Hepatic stellate cell (primary cell): ENCODE measurements at regions not wholly inside any gene's neighbourhood (a gene's known extent, or its start where the extent isn't known, plus 50 kb on each side); places are given as distances from the start of the nearest gene placed in this dataset.

Experiments
- DNase-seq: peaks from one replicate; pipeline ENCODE4 v3.0.0; 2011; ENCODE audit warnings: low spot score

- DNase-seq, result no peak
Measured at GRCh38 chr4:27514711-27515110, 654.1 kb downstream of the STIM2 start.

DNA sequence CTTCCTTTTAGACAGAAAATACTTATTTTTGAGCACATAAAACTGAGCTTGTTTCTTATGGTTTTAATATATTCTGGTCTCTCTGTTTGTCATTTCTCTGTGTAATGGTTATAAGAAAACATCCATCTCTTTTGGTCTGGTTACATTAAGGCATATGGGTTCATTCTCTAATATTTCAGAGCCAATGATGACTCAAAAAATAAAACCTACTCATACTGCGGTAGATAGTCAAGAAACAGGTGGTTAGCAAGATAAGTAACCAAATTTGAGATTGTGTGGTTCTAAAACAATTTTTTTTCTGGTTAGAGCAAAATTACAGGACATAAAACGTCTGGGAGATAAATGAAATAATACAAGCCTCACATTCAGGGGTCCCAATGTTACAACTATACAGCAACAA, 654.5 kb downstream of the STIM2 start:
- DNase-seq, result no peak

DNA sequence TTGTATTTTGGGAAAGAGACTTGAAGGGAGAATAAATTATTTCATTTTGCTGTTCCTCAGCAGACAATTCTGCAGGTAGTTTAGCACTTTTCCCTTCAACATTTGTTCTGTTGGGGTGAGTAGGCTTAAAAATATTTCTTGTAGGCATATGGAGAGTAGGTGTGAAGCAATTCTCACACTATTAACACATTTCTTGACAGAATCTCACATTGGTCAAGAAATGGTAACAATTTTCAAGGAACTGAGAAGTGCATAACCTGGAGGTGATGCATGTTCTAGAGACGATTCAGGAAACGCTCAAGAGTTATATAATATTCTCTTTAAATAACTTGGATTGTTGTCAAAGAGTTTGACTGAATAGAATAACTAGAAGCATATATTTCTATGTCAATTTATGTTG, 658.2 kb downstream of the STIM2 start:
- DNase-seq, result no peak

GRCh38 chr4:27524224-27524623, 663.6 kb downstream of the STIM2 start:
- no peak for DNase-seq

- no peak for DNase-seq
Measured at GRCh38 chr4:27534488-27534887, 673.8 kb downstream of the STIM2 start.

GRCh38 chr4:27568236-27568951, 707.8 kb downstream of the STIM2 start:
- DNase-seq, result no peak

DNA sequence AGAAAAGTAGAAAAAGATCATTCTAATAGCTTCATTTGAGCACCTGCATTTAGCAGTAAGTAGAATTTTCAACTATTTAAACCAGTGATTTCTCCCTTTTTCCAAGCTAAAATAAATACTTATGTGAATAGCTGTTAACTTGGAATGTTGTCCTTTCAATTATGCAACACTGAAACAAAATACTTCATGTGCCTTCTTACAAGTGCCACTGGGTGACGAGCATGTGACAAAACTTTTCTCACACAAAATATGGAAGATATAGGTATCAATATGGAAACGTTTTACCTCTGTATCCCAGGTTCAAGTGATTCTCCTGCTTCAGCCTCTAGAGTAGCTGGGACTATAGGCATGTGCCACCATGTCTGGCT, 708.3 kb downstream of the STIM2 start:
- no peak for DNase-seq

- no peak for DNase-seq
Measured at GRCh38 chr4:27574743-27575142, 714.1 kb downstream of the STIM2 start.

DNA sequence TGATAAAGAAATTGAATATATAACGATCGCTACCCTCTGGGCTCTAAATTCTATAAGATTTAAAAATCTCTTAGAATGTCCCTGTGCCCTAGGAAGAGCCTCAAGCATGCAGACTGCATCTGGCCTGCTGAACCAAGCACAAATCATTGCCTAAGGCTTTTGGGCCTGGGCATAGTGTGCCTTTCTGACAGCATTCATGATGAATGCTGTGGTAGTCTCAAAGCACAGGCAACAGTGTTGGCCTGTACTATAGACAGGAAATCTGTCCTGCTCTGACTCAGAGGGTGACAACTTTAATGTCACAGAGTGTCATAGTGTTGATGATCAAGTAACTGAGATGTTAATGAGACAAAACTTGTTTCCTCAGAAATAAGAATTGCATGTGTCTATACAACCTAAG, 717.3 kb downstream of the STIM2 start:
- DNase-seq, result no peak

GRCh38 chr4:27592738-27593137, 732.1 kb downstream of the STIM2 start:
- no peak for DNase-seq

DNA sequence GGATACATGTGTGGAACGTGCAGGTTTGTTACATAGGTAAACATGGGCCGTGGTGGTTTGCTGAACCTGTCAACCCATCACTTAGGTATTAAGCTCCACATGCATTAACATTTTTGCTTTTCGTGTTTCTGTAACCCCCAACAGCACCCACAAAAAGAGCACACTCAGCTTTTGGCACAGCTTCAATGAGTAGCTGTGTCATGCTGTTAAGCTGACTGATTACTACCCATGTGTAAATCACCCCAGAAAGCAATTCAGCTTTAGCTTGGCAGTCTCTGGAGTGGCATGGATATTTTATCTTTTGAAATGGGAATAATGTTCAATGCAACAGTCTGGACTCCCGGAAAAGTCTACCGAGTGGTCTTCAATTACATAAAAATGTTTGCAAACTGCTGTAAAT, 734.3 kb downstream of the STIM2 start:
- no peak for DNase-seq

GRCh38 chr4:27595571-27596360, 735.1 kb downstream of the STIM2 start:
- no peak for DNase-seq

DNA sequence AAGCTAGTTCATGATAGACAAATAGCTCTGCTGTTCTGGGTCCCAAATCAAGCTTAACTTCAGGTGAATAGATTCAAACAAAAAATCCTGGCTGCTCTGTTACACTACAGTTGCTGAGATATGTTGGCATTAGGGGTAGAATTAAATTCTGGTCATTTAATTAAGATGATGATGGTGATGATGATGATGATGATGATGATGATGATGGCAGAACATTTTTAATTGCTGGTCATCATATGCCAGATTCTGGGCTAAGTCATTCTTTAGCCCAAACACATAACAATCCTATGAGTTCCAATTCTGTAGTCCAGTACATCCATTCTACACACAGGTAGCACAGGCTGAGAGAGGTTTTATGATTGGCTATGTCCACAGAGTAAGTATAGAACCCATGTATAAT, 741.5 kb downstream of the STIM2 start:
- no peak for DNase-seq

- no peak for DNase-seq
Measured at GRCh38 chr4:27604692-27605091, 744.1 kb downstream of the STIM2 start.

DNA sequence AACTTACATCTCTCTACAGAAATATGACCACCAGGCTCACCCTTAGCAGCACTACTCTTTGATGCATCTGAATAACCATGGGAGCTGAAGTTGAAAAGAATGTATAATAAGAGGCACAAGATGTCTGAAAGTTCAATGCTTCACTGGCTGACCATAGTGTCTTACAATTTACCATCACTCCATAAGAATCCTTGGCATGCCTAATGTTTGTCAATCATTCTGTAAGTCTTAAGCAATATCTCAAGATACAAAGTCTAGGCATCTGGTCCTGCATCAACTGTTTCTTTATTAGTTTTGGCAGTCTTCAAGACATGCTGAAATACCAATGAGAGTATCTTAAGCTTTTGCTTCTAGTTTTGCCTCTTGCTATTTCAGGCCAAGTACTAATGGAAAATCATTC, 755.5 kb downstream of the STIM2 start:
- DNase-seq, result no peak

- DNase-seq, result no peak
Measured at GRCh38 chr4:27619435-27619834, 758.8 kb downstream of the STIM2 start.

- no peak for DNase-seq
Measured at GRCh38 chr4:27620886-27621285, 760.2 kb downstream of the STIM2 start.

DNA sequence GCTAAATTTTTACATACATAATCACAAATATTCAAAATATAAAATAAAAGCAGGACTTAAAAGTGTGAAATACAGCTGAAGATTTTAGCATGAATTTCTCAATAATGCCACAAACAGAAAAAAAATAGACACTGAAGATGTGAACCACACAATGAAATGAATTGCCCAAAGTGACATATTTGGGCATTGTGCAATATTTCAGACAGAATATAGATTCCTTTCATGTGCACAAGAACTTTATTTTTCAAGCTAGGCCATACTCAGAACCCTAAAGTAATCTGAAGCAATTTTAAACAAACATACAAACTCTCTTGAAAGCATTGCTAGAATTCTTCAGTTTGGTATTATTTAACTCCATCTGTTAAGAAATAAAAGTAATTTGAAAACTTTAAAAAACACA, 764.1 kb downstream of the STIM2 start:
- no peak for DNase-seq

- DNase-seq, result no peak
Measured at GRCh38 chr4:27628609-27629008, 768.0 kb downstream of the STIM2 start.

GRCh38 chr4:27629532-27630225, 769.0 kb downstream of the STIM2 start:
- DNase-seq, result no peak

DNA sequence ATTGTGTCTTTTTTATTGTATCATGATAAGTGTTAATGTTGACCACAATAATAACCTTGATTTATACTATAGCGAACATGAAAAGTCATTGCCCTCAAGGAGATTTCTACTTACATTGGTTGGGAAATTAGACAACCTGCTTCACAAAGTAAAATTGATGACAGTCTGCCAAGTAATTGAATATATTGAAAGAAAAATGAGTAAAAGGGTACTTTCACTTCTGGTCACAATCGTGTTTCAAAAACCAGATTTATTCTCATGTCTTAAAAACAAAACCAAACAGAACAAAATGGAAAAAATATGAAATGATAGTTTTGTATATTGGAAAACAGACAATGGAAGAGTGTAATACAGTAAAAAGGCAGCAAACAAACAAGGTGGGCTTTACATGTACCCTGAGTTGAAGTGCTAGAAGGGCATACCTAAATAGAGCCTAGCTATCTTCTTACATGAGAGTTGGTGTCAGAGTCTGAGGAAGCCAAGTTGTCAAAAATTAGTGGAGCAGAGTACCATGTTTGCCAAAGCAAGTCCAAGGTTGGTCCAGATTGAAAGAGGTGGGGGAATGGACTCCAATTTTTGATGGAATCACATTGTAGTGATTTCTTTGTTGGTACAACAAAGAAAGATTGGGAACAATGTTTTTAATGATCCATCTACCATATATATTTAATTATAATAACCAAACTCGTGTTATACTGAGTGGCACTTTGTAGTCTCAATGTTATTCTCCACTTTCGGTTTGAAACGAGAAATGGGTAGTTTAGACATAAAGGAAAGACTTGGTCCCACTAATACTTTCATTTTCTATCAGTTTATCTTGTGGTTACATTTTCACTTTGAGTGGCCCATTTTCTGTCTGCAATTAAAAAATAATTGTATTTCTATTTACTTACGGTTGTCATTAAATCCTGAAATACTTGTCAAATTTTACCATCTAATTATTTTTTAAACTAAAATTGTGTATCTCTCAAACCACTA, 775.6 kb downstream of the STIM2 start:
- DNase-seq, result no peak
